SK-N-SH (cell line): ENCODE measurements at regions not wholly inside any gene's neighbourhood (a gene's known extent, or its start where the extent isn't known, plus 50 kb on each side); places are given as distances from the start of the nearest gene placed in this dataset.

Source experiments
- CTCF ChIA-PET: fragments of 300-600, 350-600 bp; formaldehyde crosslinking; extraction: SDS; loops from one replicate; lab custom pipeline; 2021; lab: Yijun Ruan, JAX
- POLR2A ChIA-PET: fragments of 350-600 bp; sonication (Branson Sonifier 250); formaldehyde crosslinking; extraction: SDS; loops from one replicate; lab custom pipeline; 2020; ENCODE audit warnings: antibody characterized with exemption, inconsistent platforms; lab: Yijun Ruan, JAX
- DNase-seq: peaks from one replicate; pipeline ENCODE4 v3.0.0; 2012
- H2AFZ ChIP-seq: fragments of 200-600 bp; sonication (generic); 2 replicates; pipeline ENCODE4 v1.8.1; 2016; ENCODE audit warnings: antibody characterized with exemption, mild to moderate bottlenecking, low read depth
- H3F3A ChIP-seq: fragments of 200-600 bp; sonication (generic); replicated peaks from 2 replicates; pipeline ENCODE3; 2016; ENCODE audit warnings: antibody characterized with exemption, mild to moderate bottlenecking; ENCODE audit not compliant: insufficient read depth
- H3K27ac ChIP-seq, 2 experiments: fragments of 200-500 bp in 1 of 2; fragments of 200-600 bp in 1 of 2; sonication (Bioruptor generic) in 1 of 2; sonication (generic), shearing (Covaris generic) in 1 of 2; 2 replicates each; pipeline versions ENCODE4 v1.5.1 to v1.6.1; 2014 to 2016; ENCODE audit warnings: low read depth in 2 of 2, inconsistent platforms in 1 of 2, low read length in 1 of 2, mild to moderate bottlenecking in 1 of 2, mixed read lengths in 1 of 2
- H3K27me3 ChIP-seq: fragments of 200-600 bp; sonication (generic), shearing (Covaris generic); 2 replicates; pipeline ENCODE4 v1.6.1; 2016; ENCODE audit warnings: mixed run types; ENCODE audit not compliant: insufficient read depth
- H3K36me3 ChIP-seq, 2 experiments: fragments of 200-500 bp in 1 of 2; fragments of 200-600 bp in 1 of 2; sonication (Bioruptor generic) in 1 of 2; sonication (generic) in 1 of 2; replicated peaks in 1 of 2; 2 replicates each; pipeline versions ENCODE3 to v1.5.1; 2014 to 2016; ENCODE audit warnings: low read length in 1 of 2, mild to moderate bottlenecking in 1 of 2; ENCODE audit not compliant: insufficient read depth in 2 of 2, control insufficient read depth in 1 of 2
- H3K4me1 ChIP-seq, 2 experiments: fragments of 200-500 bp in 1 of 2; fragments of 200-600 bp in 1 of 2; sonication (Bioruptor generic) in 1 of 2; sonication (generic), shearing (Covaris generic) in 1 of 2; 2 replicates each; pipeline versions ENCODE4 v1.5.1 to v1.6.1; 2014 to 2016; ENCODE audit warnings: low read depth in 1 of 2, low read length in 1 of 2, mixed run types in 1 of 2; ENCODE audit not compliant: insufficient read depth in 2 of 2, control insufficient read depth in 1 of 2
- H3K4me2 ChIP-seq: fragments of 200-600 bp; sonication (generic), shearing (Covaris generic); 2 replicates; pipeline ENCODE4 v1.6.1; 2017; ENCODE audit warnings: mixed run types
- H3K4me3 ChIP-seq, 2 experiments: fragments of 200-500 bp in 1 of 2; fragments of 200-600 bp in 1 of 2; sonication (Bioruptor generic) in 1 of 2; sonication (generic), shearing (Covaris generic) in 1 of 2; 2 replicates each; pipeline versions ENCODE4 v1.5.1 to v1.8.1; 2014 to 2016; ENCODE audit warnings: low read depth in 2 of 2, inconsistent platforms in 1 of 2, low read length in 1 of 2, mild to moderate bottlenecking in 1 of 2, mixed read lengths in 1 of 2, moderate library complexity in 1 of 2
- H3K79me2 ChIP-seq: fragments of 200-600 bp; sonication (generic); 2 replicates; pipeline ENCODE4 v1.8.1; 2017; ENCODE audit warnings: mild to moderate bottlenecking; ENCODE audit not compliant: insufficient read depth
- H3K9ac ChIP-seq: fragments of 200-600 bp; sonication (generic); 2 replicates; pipeline ENCODE4 v1.6.1; 2017; ENCODE audit warnings: mixed run types
- H3K9me2 ChIP-seq: fragments of 200-600 bp; sonication (generic); 2 replicates; pipeline ENCODE4 v1.6.1; 2017; ENCODE audit warnings: mixed run types
- H3K9me3 ChIP-seq: fragments of 200-600 bp; sonication (generic); 2 replicates; pipeline ENCODE4 v1.6.1; 2017; ENCODE audit warnings: mixed run types, mild to moderate bottlenecking, moderate library complexity
- H4K20me1 ChIP-seq: fragments of 200-600 bp; sonication (generic); 2 replicates; pipeline ENCODE4 v1.6.1; 2017; ENCODE audit warnings: mild to moderate bottlenecking, mixed run types; ENCODE audit not compliant: insufficient read depth
- CHD2 ChIP-seq: fragments of 150-350 bp; IDR thresholded peaks from 2 replicates; pipeline ENCODE4 v1.6.1; 2018; ENCODE audit warnings: low read length; ENCODE audit not compliant: partially characterized antibody
- CTCF ChIP-seq: fragments of 200-600 bp; sonication (generic); IDR thresholded peaks from 2 replicates; pipeline ENCODE4 v1.6.1; 2017; ENCODE audit warnings: antibody characterized with exemption, mild to moderate bottlenecking, moderate library complexity
- FOSL2 ChIP-seq: IDR thresholded peaks from 2 replicates; pipeline ENCODE4 v1.4.0; 2012; ENCODE audit warnings: low read depth, mild to moderate bottlenecking, moderate library complexity, borderline replicate concordance
- FOXJ3 ChIP-seq: sonication (generic); formaldehyde crosslinking; IDR thresholded peaks from 2 replicates; pipeline ENCODE4 v1.5.1; 2020; ENCODE audit warnings: mild to moderate bottlenecking, missing genetic modification reagents
- GABPA ChIP-seq: IDR thresholded peaks from 2 replicates; pipeline ENCODE4 v1.4.0; 2012; ENCODE audit warnings: low read depth, mild to moderate bottlenecking
- GATA2 ChIP-seq: sonication (generic); formaldehyde crosslinking; IDR thresholded peaks from 2 replicates; pipeline ENCODE4 v1.5.0; 2020; ENCODE audit warnings: mild to moderate bottlenecking, missing genetic modification reagents
- MEF2A ChIP-seq: IDR thresholded peaks from 2 replicates; pipeline ENCODE4 v1.4.0; 2012; ENCODE audit warnings: low read depth, borderline replicate concordance
- MXI1 ChIP-seq: IDR thresholded peaks from 2 replicates; pipeline ENCODE4 v1.6.1; 2012; ENCODE audit warnings: mild to moderate bottlenecking, low read depth, low read length, improper control_type of control experiment
- NFIC ChIP-seq: IDR thresholded peaks from 2 replicates; pipeline ENCODE4 v1.4.0; 2012; ENCODE audit warnings: borderline replicate concordance
- NRF1 ChIP-seq: IDR thresholded peaks from 2 replicates; pipeline ENCODE4 v1.6.1; 2012; ENCODE audit warnings: low read depth, mild to moderate bottlenecking, low read length
- PBX3 ChIP-seq: IDR thresholded peaks from 2 replicates; pipeline ENCODE4; 2012
- POLR2AphosphoS5 ChIP-seq: IDR thresholded peaks from 2 replicates; pipeline ENCODE4 v1.6.1; 2012; ENCODE audit warnings: low read depth, low read length
- RAD21 ChIP-seq: IDR thresholded peaks from 2 replicates; pipeline ENCODE4 v1.6.1; 2012; ENCODE audit warnings: mild to moderate bottlenecking, low read length
- RFX5 ChIP-seq: IDR thresholded peaks from 2 replicates; pipeline ENCODE4 v1.6.1; 2012; ENCODE audit warnings: mild to moderate bottlenecking, improper control_type of control experiment, low read length
- SIN3A ChIP-seq: IDR thresholded peaks from 2 replicates; pipeline ENCODE4 v1.6.1; 2012; ENCODE audit warnings: low read depth, mild to moderate bottlenecking, low read length, moderate library complexity, borderline replicate concordance
- SMC3 ChIP-seq: IDR thresholded peaks from 2 replicates; pipeline ENCODE4 v1.6.1; 2012; ENCODE audit warnings: low read depth, low read length, improper control_type of control experiment
- TAF1 ChIP-seq: IDR thresholded peaks from 2 replicates; pipeline ENCODE4 v1.6.1; 2012; ENCODE audit warnings: low read depth, mild to moderate bottlenecking, low read length, moderate library complexity, borderline replicate concordance
- TCF12 ChIP-seq: IDR thresholded peaks from 2 replicates; pipeline ENCODE4 v1.4.0; 2012
- YY1 ChIP-seq: IDR thresholded peaks from 2 replicates; pipeline ENCODE4 v1.4.0; 2012; ENCODE audit warnings: low read depth, mild to moderate bottlenecking
- ZBTB33 ChIP-seq: IDR thresholded peaks from 2 replicates; pipeline ENCODE4 v1.4.0; 2012; ENCODE audit warnings: low read depth, borderline replicate concordance
- WGBS: methylation state at CpG from one replicate; pipeline ENCODE4 v1.1.6; 2017; ENCODE audit warnings: low lambda C conversion rate; 5-methylcytosine and 5-hydroxymethylcytosine counted together

- TF ChIP-seq CHD2 (no peak), SIN3A (no peak), FOXJ3 (CRISPR knock-in tag) (no peak), FOSL2 (no peak), GATA2 (CRISPR knock-in tag) (no peak), TAF1 (peak; percentile 66; the same call in 1 of the 2 replicates), MXI1 (no peak), PBX3 (no peak)
Observed at GRCh38 chr15:24878153-24878552, 76.6 kb upstream of the SNRPN start (continued).

- POLR2A ChIA-PET = no interaction called here
- 35% methylated on average over 2 of the region's 2 CpGs for WGBS
- no peaks in the 10 kb centered on the region for H3K9me3 ChIP-seq
- no peak for DNase-seq
- no peak overlapping the region for H3K9ac ChIP-seq
- no peak overlapping the region for H3K27ac ChIP-seq
- H3K79me2 ChIP-seq = no peaks in the 10 kb centered on the region
- no peak overlapping the region for H3K4me2 ChIP-seq
- no peaks in the 10 kb centered on the region for H3K4me1 ChIP-seq
- no peaks in the 10 kb centered on the region for H3K27me3 ChIP-seq
- no peak for TF ChIP-seq SIN3A
- TF ChIP-seq FOXJ3 (CRISPR knock-in tag) = no peak
- no peak for TF ChIP-seq RFX5
- no peak for TF ChIP-seq CTCF
- TF ChIP-seq NFIC = no peak
- no peak for TF ChIP-seq TCF12
- TF ChIP-seq CHD2 = no peak
- no peak for TF ChIP-seq SMC3
- no peak for TF ChIP-seq YY1
- H3K36me3 ChIP-seq = no peaks in the 10 kb centered on the region
- CTCF ChIA-PET = no interaction called here
- H2AFZ ChIP-seq = no peak overlapping the region
- no peaks in the 10 kb centered on the region for H3F3A ChIP-seq
- H3K9me2 ChIP-seq = no peaks in the 10 kb centered on the region
- H4K20me1 ChIP-seq = no peaks in the 10 kb centered on the region
- H3K4me3 ChIP-seq = no peak overlapping the region
Observed at GRCh38 chr15:24879492-24879891, 75.3 kb upstream of the SNRPN start.

GRCh38 chr15:24880663-24881062 is 74.1 kb upstream of the SNRPN start:
- Histone ChIP-seq H3F3A (no peaks in the 10 kb centered on the region), H3K27me3 (no peaks in the 10 kb centered on the region), H2AFZ (no peak overlapping the region), H3K4me2 (no peak overlapping the region), H3K9ac (no peak overlapping the region), H3K9me2 (no peaks in the 10 kb centered on the region), H3K4me3 (no peak overlapping the region), H3K79me2 (no peaks in the 10 kb centered on the region), H4K20me1 (no peaks in the 10 kb centered on the region), H3K36me3 (no peaks in the 10 kb centered on the region), H3K27ac (no peak overlapping the region), H3K9me3 (no peaks in the 10 kb centered on the region), H3K4me1 (no peaks in the 10 kb centered on the region)
- no peak for DNase-seq
- 39% methylated on average over 8 of the region's 8 CpGs for WGBS
- CTCF ChIA-PET = no interaction called here
- POLR2A ChIA-PET = no interaction called here
- no peak for TF ChIP-seq RFX5
- TF ChIP-seq MXI1 = no peak
- no peak for TF ChIP-seq POLR2AphosphoS5
- TF ChIP-seq ZBTB33 = no peak
- no peak for TF ChIP-seq CTCF
- TF ChIP-seq RAD21 = no peak
- TF ChIP-seq TCF12 = no peak
- TF ChIP-seq SIN3A = no peak
- TF ChIP-seq FOXJ3 (CRISPR knock-in tag) = no peak
- TF ChIP-seq NFIC = no peak
- no peak for TF ChIP-seq MEF2A
- TF ChIP-seq GABPA = no peak
- no peak for TF ChIP-seq NRF1
